HCT116 (cell line): ENCODE measurements at regions not wholly inside any gene's neighbourhood (a gene's known extent, or its start where the extent isn't known, plus 50 kb on each side); places are given as distances from the start of the nearest gene placed in this dataset.

ENCODE experiments used
- ATF3 ChIP-seq: IDR thresholded peaks from 2 replicates; pipeline ENCODE4 v1.6.1; 2012
- CEBPB ChIP-seq: IDR thresholded peaks from 2 replicates; pipeline ENCODE4 v1.6.1; 2012; ENCODE audit warnings: low read depth
- CTCF ChIP-seq, 3 experiments: fragments of 200-600 bp in 1 of 3; sonication (generic) in 1 of 3; IDR thresholded peaks in 2 of 3; conservative IDR thresholded peaks in 1 of 3; 2 replicates each; pipeline ENCODE4 v1.5.1; 2012 to 2017; ENCODE audit warnings: low read depth in 2 of 3, low read length in 2 of 3, antibody characterized with exemption in 1 of 3, borderline replicate concordance in 1 of 3, control low read depth in 1 of 3, mild to moderate bottlenecking in 1 of 3, mixed read lengths in 1 of 3, mixed run types in 1 of 3, moderate library complexity in 1 of 3; ENCODE audit not compliant: insufficient read depth in 1 of 3
- FOSL1 ChIP-seq: IDR thresholded peaks from 2 replicates; pipeline ENCODE4 v1.6.1; 2012; ENCODE audit warnings: low read depth
- POLR2A ChIP-seq: IDR thresholded peaks from 2 replicates; pipeline ENCODE4 v1.7.0; 2011; ENCODE audit warnings: borderline replicate concordance; ENCODE audit not compliant: insufficient read depth, insufficient read length; ENCODE audit errors: extremely low read depth
- RAD21 ChIP-seq: IDR thresholded peaks from 2 replicates; pipeline ENCODE4 v1.6.1; 2012; ENCODE audit warnings: low read depth, mild to moderate bottlenecking
- REST ChIP-seq: IDR thresholded peaks from 2 replicates; pipeline ENCODE4 v1.6.1; 2012; ENCODE audit warnings: low read depth
- SP1 ChIP-seq: IDR thresholded peaks from 2 replicates; pipeline ENCODE4 v1.6.1; 2012; ENCODE audit warnings: low read depth
- YY1 ChIP-seq: IDR thresholded peaks from 2 replicates; pipeline ENCODE4 v1.6.1; 2011; ENCODE audit warnings: low read length, low read depth, moderate library complexity, mild to moderate bottlenecking; ENCODE audit not compliant: insufficient replicate concordance; ENCODE audit errors: extremely low read depth
- ZBTB33 ChIP-seq: IDR thresholded peaks from 2 replicates; pipeline ENCODE4 v1.6.1; 2011; ENCODE audit warnings: mild to moderate bottlenecking, low read length, moderate library complexity; ENCODE audit not compliant: insufficient replicate concordance; ENCODE audit errors: extremely low read depth

- TF ChIP-seq CTCF (IDR thresholded peaks at IDR 0.05 in 2 of 3, conservative IDR thresholded peaks at IDR 0.05 in 1 of 3; ENCODE audit: borderline replicate concordance in 1 of 3, insufficient read depth in 1 of 3, low read depth in 2 of 3, low read length in 2 of 3): no peak
- no peak for TF ChIP-seq SP1
- no peak for TF ChIP-seq FOSL1
- no peak for TF ChIP-seq CEBPB
- TF ChIP-seq RAD21: no peak
- no peak for TF ChIP-seq REST
- TF ChIP-seq ZBTB33: no peak
- TF ChIP-seq YY1: no peak
- no peak for TF ChIP-seq ATF3
- TF ChIP-seq POLR2A: no peak
Observed at GRCh38 chr5:5756762-5757161, 334.3 kb downstream of the ICE1 start.
